Erythroblast (primary cell): ENCODE measurements at regions not wholly inside any gene's neighbourhood (a gene's known extent, or its start where the extent isn't known, plus 50 kb on each side); places are given as distances from the start of the nearest gene placed in this dataset.
"Not testable (repeated sequence)": the region's sequence is repeated elsewhere in the genome, so short reads cannot be mapped to it uniquely, and the experiment has no call there.

Experiments used
- DNase-seq, 2 experiments: peaks; one replicate each; lab custom pipeline; 2025; lab: John Stamatoyannopoulos, UW
- GATA1 ChIP-seq: IDR thresholded peaks from 2 replicates; pipeline ENCODE4 v1.6.1; 2011; ENCODE audit warnings: low read depth, mild to moderate bottlenecking, control low read depth, low read length, moderate library complexity
- POLR2A ChIP-seq: IDR thresholded peaks from 2 replicates; pipeline ENCODE4 v1.6.1; 2011; ENCODE audit warnings: mild to moderate bottlenecking, low read length

GRCh38 chr1:243956450-243956849 is 94.6 kb upstream of the ZBTB18 start:
- no peak for DNase-seq
- TF ChIP-seq POLR2A: no peak
- TF ChIP-seq GATA1: no peak

- not testable (repeated sequence) for DNase-seq
Observed at GRCh38 chr1:243951207-243951606, 99.9 kb upstream of the ZBTB18 start.

GRCh38 chr1:243950166-243950565 is 100.1 kb upstream of the AKT3 start:
- TF ChIP-seq POLR2A (no peak), GATA1 (no peak)
- DNase-seq: no peak

GRCh38 chr1:243946946-243947345 is 96.9 kb upstream of the AKT3 start:
- TF ChIP-seq POLR2A: no peak
- no peak for TF ChIP-seq GATA1
- DNase-seq: peak; percentile 8 to 43

- no peak for DNase-seq
- TF ChIP-seq POLR2A (no peak), GATA1 (no peak)
Observed at GRCh38 chr1:243946253-243946652, 96.2 kb upstream of the AKT3 start.

GRCh38 chr1:243945727-243946126 is 95.7 kb upstream of the AKT3 start:
- TF ChIP-seq POLR2A (no peak), GATA1 (no peak)
- DNase-seq: no peak

GRCh38 chr1:243944429-243945160 is 94.6 kb upstream of the AKT3 start:
- no peak for DNase-seq
- no peak for TF ChIP-seq GATA1
- TF ChIP-seq POLR2A: no peak

- no peak for DNase-seq
- TF ChIP-seq POLR2A: no peak
- no peak for TF ChIP-seq GATA1
Observed at GRCh38 chr1:243943671-243944428, 93.8 kb upstream of the AKT3 start.

- TF ChIP-seq POLR2A (no peak), GATA1 (no peak)
- DNase-seq: no peak
Observed at GRCh38 chr1:243942196-243943150, 92.4 kb upstream of the AKT3 start.

- no peak for DNase-seq
- TF ChIP-seq GATA1: no peak
Observed at GRCh38 chr1:243940451-243940850, 90.4 kb upstream of the AKT3 start.

GRCh38 chr1:243939167-243939848 is 89.3 kb upstream of the AKT3 start:
- TF ChIP-seq POLR2A: no peak
- TF ChIP-seq GATA1: no peak
- peak; percentile 22 to 58 for DNase-seq

- TF ChIP-seq GATA1 (no peak), POLR2A (no peak)
- DNase-seq: no peak
Observed at GRCh38 chr1:243938208-243938607, 88.2 kb upstream of the AKT3 start.

- no peak for DNase-seq
Observed at GRCh38 chr1:243933495-243933894, 83.5 kb upstream of the AKT3 start.

More at GRCh38 chr1:243933495-243933894, 83.5 kb upstream of the AKT3 start:
- no peak for TF ChIP-seq GATA1
- no peak for TF ChIP-seq POLR2A
